22Rv1 (cell line): ENCODE measurements at regions not wholly inside any gene's neighbourhood (a gene's known extent, or its start where the extent isn't known, plus 50 kb on each side); places are given as distances from the start of the nearest gene placed in this dataset.

ENCODE experiments used
- CTCF ChIP-seq: fragments of 450-650 bp; IDR thresholded peaks from 2 replicates; pipeline ENCODE4 v1.5.1; 2017; ENCODE audit warnings: mild to moderate bottlenecking
- ZFX ChIP-seq: fragments of 450-650 bp; IDR thresholded peaks from 2 replicates; pipeline ENCODE4 v1.6.1; 2017; ENCODE audit warnings: antibody characterized with exemption, borderline replicate concordance

- no peak for TF ChIP-seq CTCF
- TF ChIP-seq ZFX, result no peak
These were observed 81.9 kb downstream of the BMP4 start for GRCh38 chr14:53874704-53875103.
